B cell (primary cell): ENCODE measurements at regions not wholly inside any gene's neighbourhood (a gene's known extent, or its start where the extent isn't known, plus 50 kb on each side); places are given as distances from the start of the nearest gene placed in this dataset.

Experiments used
- CTCF ChIP-seq: fragments of 200-600 bp; IDR thresholded peaks from one replicate; pipeline ENCODE4 v1.8.0; 2022; ENCODE audit warnings: antibody characterized with exemption, mild to moderate bottlenecking
- EZH2 ChIP-seq: IDR thresholded peaks from 2 replicates; pipeline ENCODE4 v1.6.1; 2012; ENCODE audit warnings: borderline replicate concordance, low read depth, mild to moderate bottlenecking, moderate library complexity, low read length; ENCODE audit not compliant: insufficient read depth, poor library complexity, severe bottlenecking

GRCh38 chr2:84071050-84071449 lies 388.0 kb downstream of the SUCLG1 start:
- TF ChIP-seq CTCF = no peak
- TF ChIP-seq EZH2 = no peak
